OCI-LY3 (cell line): ENCODE measurements at regions not wholly inside any gene's neighbourhood (a gene's known extent, or its start where the extent isn't known, plus 50 kb on each side); places are given as distances from the start of the nearest gene placed in this dataset.

Experiments used
- H2AFZ ChIP-seq: fragments of 200-600, 300-600 bp; shearing (Covaris generic); 2 replicates; pipeline ENCODE4 v1.6.0; 2014; ENCODE audit warnings: antibody characterized with exemption, low read depth, low read length
- H3K27ac ChIP-seq: fragments of 200-600, 300-600 bp; sonication (generic); 2 replicates; pipeline ENCODE4 v1.5.1; 2014; ENCODE audit warnings: mild to moderate bottlenecking, low read length, moderate library complexity, mixed read lengths
- H3K27me3 ChIP-seq: fragments of 200-600, 300-600 bp; sonication (generic); 2 replicates; pipeline ENCODE4 v1.6.1; 2014; ENCODE audit warnings: low read depth, low read length, mixed read lengths
- H3K36me3 ChIP-seq: fragments of 200-600, 300-600 bp; sonication (generic); replicated peaks from 2 replicates; pipeline ENCODE3; 2014; ENCODE audit warnings: low read depth, low read length, mixed read lengths
- H3K4me1 ChIP-seq: fragments of 300-600, 200-600 bp; sonication (generic); 2 replicates; pipeline ENCODE4 v1.6.1; 2014; ENCODE audit warnings: low read length, mixed read lengths
- H3K4me2 ChIP-seq: fragments of 200-600, 300-600 bp; sonication (generic); 2 replicates; pipeline ENCODE4 v1.6.1; 2014; ENCODE audit warnings: low read length, mixed read lengths
- H3K4me3 ChIP-seq: fragments of 300-600, 200-600 bp; sonication (generic); 2 replicates; pipeline ENCODE4 v1.5.1; 2014; ENCODE audit warnings: antibody characterized with exemption, mild to moderate bottlenecking, low read length, moderate library complexity
- H3K79me2 ChIP-seq: fragments of 300-600, 200-600 bp; shearing (Covaris generic); 2 replicates; pipeline ENCODE4 v1.6.1; 2014; ENCODE audit warnings: mild to moderate bottlenecking, low read length, mixed read lengths
- H3K9ac ChIP-seq: fragments of 300-600, 200-600 bp; shearing (Covaris generic); 2 replicates; pipeline ENCODE4 v1.6.0; 2014; ENCODE audit warnings: mild to moderate bottlenecking, low read length, moderate library complexity
- H3K9me3 ChIP-seq: fragments of 200-600, 300-600 bp; shearing (Covaris generic); 2 replicates; pipeline ENCODE4 v1.6.1; 2014; ENCODE audit warnings: low read length, mixed read lengths; ENCODE audit not compliant: insufficient read depth
- H4K20me1 ChIP-seq: fragments of 200-600, 300-600 bp; sonication (generic); 2 replicates; pipeline ENCODE4 v1.6.1; 2016; ENCODE audit warnings: low read length, mixed read lengths; ENCODE audit not compliant: insufficient read depth
- CTCF ChIP-seq: fragments of 200-600, 300-600 bp; sonication (generic); IDR thresholded peaks from 2 replicates; pipeline ENCODE4 v1.5.1; 2014; ENCODE audit warnings: antibody characterized with exemption, low read length, low read depth
- EZH2phosphoT487 ChIP-seq: fragments of 200-600 bp; shearing (Covaris generic); IDR thresholded peaks from 2 replicates; pipeline ENCODE4 v1.6.1; 2018; ENCODE audit warnings: antibody characterized with exemption, mixed run types, low read depth

DNA sequence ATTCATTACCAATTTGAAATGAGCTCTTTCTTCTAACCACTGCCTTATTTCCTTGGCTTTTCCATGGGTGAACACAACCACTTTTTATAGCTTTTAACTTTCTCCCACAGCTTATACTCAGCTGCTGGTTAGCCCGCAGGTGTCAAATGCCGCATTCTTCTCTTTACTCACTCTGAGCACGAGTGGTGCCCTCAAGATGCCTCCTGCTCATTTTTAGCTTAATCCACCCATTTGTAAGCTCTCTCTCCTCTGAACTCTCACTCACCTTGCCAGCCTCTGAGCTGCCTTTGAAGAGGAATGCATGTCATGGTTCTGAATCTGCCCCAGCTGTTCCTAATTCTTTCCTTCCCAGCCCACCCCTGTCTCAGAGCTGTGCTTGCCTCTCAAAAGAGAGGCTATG, 449.4 kb upstream of the PRICKLE1 start:
- H3K4me1 ChIP-seq = no peaks in the 10 kb centered on the region
- H3K4me2 ChIP-seq = no peak overlapping the region
- H3K36me3 ChIP-seq = no peaks in the 10 kb centered on the region
- TF ChIP-seq EZH2phosphoT487 = no peak
- TF ChIP-seq CTCF = no peak
- H3K79me2 ChIP-seq = no peaks in the 10 kb centered on the region
- no peak overlapping the region for H3K4me3 ChIP-seq
- H3K27ac ChIP-seq = no peak overlapping the region
- H3K9me3 ChIP-seq = no peaks in the 10 kb centered on the region
- no peak overlapping the region for H2AFZ ChIP-seq
- no peaks in the 10 kb centered on the region for H4K20me1 ChIP-seq
- no peaks in the 10 kb centered on the region for H3K27me3 ChIP-seq
- no peak overlapping the region for H3K9ac ChIP-seq

DNA sequence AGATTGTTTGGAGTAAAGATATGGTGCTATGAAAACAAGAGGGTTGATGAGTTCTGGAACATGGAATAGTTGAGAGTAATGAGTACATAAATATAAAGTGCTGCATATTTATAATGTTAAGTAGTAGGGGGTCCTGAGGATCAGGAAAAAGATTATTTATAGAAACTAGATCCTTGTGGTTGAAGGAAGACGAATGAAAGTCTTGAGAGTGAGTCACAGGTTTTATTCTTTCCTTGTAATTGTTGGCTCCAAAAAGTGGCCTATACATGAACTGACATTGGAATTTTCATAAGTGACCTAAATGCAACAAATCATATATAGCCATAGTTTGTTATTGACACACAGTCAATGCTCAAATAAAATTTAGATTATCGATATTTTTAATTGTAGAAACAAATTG, 440.4 kb upstream of the PRICKLE1 start:
- no peaks in the 10 kb centered on the region for H3K27me3 ChIP-seq
- no peaks in the 10 kb centered on the region for H3K79me2 ChIP-seq
- no peak overlapping the region for H3K27ac ChIP-seq
- no peaks in the 10 kb centered on the region for H3K36me3 ChIP-seq
- H3K4me2 ChIP-seq = no peak overlapping the region
- TF ChIP-seq CTCF (no peak), EZH2phosphoT487 (no peak)
- no peaks in the 10 kb centered on the region for H3K9me3 ChIP-seq
- H2AFZ ChIP-seq = no peak overlapping the region
- H3K4me1 ChIP-seq = no peaks in the 10 kb centered on the region
- no peak overlapping the region for H3K4me3 ChIP-seq
- no peaks in the 10 kb centered on the region for H4K20me1 ChIP-seq
- no peak overlapping the region for H3K9ac ChIP-seq

GRCh38 chr12:43028826-43029225, 439.3 kb upstream of the PRICKLE1 start:
- Histone ChIP-seq H3K4me1 (no peaks in the 10 kb centered on the region), H3K4me3 (no peak overlapping the region), H3K79me2 (no peaks in the 10 kb centered on the region), H3K27me3 (no peaks in the 10 kb centered on the region), H2AFZ (no peak overlapping the region), H3K9me3 (no peaks in the 10 kb centered on the region), H3K27ac (no peak overlapping the region), H3K9ac (no peak overlapping the region), H3K36me3 (no peaks in the 10 kb centered on the region), H3K4me2 (no peak overlapping the region), H4K20me1 (no peaks in the 10 kb centered on the region)
- no peak for TF ChIP-seq EZH2phosphoT487
- TF ChIP-seq CTCF = no peak

- Histone ChIP-seq H3K27me3 (no peaks in the 10 kb centered on the region), H3K4me2 (no peak overlapping the region), H2AFZ (no peak overlapping the region), H4K20me1 (no peaks in the 10 kb centered on the region), H3K4me3 (no peak overlapping the region), H3K9ac (no peak overlapping the region), H3K79me2 (no peaks in the 10 kb centered on the region), H3K27ac (no peak overlapping the region), H3K9me3 (0 out of 2 replicates have a peak, but pooled peaks cover 3% of the 10 kb centered on the region), H3K4me1 (no peaks in the 10 kb centered on the region), H3K36me3 (no peaks in the 10 kb centered on the region)
- TF ChIP-seq CTCF (no peak), EZH2phosphoT487 (no peak)
Measured at GRCh38 chr12:43022838-43023237, 433.3 kb upstream of the PRICKLE1 start.
